SK-N-DZ (cell line): ENCODE measurements at regions not wholly inside any gene's neighbourhood (a gene's known extent, or its start where the extent isn't known, plus 50 kb on each side); places are given as distances from the start of the nearest gene placed in this dataset.
"Not testable (repeated sequence)": the region's sequence is repeated elsewhere in the genome, so short reads cannot be mapped to it uniquely, and the experiment has no call there.

Experiments
- DNase-seq: peaks from one replicate; pipeline ENCODE4 v3.0.0-alpha.2; 2015; ENCODE audit warnings: low spot score

- no peak for DNase-seq
Measured at GRCh38 chr3:194941956-194942511, 256.4 kb downstream of the FAM43A start.

DNA sequence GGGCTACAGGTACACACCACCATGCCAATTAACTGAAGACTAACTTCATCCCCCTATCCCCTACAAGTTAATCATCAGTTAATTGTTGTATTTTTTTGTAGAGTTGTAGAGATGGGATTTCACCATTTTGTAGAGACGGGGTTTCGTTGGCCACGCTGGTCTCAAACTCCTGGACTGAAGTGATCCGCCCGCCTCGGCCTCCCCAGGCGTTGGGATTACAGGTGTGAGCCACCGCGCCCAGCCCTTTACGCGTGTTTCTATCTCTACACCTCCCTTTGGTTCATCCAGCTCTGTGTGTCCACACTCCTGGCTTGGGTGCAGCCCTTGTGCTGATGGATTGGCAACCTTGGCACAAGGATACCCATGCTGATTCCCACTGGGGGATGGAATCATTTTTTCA is 258.8 kb downstream of the FAM43A start:
- no peak for DNase-seq

DNA sequence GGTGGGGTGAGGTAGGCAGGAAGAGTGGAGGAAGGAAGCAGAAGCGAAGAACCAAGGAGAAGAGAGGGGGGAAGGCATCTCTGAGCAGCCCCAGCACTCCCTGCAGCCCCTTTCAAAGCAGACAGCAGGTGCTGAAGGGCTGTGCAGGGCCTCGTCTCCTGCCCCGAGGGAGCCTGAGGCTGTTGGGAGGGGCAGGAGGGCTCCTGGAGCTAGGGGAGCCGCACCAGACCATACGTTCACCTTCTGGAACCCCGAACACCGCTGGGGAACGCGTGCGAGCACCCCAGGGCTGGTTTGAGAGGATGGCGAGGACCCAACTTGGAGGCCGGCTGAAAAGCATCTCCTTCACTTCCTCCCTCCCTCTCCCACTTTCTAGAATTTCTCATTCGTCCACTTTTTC is 259.8 kb downstream of the FAM43A start:
- DNase-seq: no peak

DNA sequence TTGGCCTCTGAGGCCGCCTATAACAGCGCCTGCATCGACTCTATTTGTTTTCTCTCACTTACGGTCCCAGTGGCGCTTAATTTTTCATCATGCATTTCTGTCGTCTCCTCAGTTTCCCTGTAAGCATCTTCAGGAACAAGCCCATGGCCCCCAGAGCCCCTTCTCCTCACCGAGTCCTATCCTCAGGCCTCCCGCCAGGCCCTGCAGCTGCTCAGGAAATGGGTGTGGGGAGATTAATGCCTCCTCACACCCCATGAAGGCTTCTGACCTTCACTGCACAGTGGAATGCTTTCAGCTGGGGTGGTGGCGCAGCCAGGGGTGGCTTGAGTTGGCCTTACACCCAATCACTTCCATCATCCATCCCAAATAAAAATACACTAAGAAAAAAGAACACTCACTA is 260.4 kb downstream of the FAM43A start:
- DNase-seq: no peak

DNA sequence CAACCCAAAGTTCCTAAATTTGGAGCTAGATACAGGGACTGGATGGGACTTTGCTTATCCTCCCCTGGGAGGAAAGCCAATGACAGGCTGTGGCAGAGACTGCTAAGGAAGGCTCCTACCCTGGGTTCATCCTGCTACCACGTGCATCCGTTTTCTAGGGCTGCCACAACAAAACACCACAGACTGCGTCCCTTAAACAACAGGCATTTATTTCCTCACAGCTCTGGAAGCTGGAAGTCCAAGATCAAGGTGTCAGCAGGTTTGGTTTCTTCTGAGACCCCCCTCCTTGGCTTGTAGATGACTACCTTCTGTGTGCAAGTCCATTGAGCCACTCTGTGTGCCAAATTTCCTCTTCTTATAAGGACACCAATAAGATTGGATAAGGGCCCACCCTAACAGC is 263.9 kb downstream of the FAM43A start:
- DNase-seq: no peak

DNA sequence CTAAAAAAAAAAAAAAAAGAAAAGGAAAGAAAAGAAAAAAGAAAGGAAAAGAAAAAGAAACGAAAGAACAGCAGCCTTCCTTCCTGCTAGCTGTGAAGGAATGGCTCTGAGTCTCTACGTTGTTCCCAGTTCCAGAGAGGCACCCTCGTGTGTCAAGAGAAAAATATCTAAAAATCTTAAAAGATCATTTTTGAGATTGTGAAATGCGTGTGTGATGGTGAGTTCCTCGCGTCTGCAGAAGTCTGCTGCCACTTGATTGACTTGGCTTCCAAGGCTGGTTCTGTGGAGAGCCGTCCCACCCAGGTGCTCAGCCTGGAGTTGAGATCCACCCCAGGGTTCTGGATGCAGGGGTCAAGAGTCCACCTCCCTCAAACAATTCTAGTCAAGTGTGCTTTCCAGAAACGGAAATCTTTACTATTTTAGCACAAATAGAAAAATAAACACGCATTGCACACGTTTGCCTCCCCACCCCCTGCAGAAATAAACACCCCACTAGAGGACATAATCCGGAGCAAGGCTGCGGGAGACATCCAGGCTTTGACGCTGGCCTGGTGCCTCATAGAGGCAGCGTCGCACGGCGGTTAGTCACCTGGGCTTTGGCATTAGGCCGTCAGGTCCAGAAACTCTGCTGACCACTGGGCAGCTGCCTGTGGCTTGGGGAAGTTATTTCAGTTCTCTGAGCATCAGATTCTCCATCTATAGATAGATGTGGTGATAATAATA is 265.4 kb downstream of the FAM43A start:
- DNase-seq: no peak

GRCh38 chr3:194951629-194951920 is 265.9 kb downstream of the FAM43A start:
- DNase-seq: not testable (repeated sequence)

- no peak for DNase-seq
Measured at GRCh38 chr3:194951931-194952582, 266.4 kb downstream of the FAM43A start.

GRCh38 chr3:194952841-194953241 is 267.2 kb downstream of the FAM43A start:
- DNase-seq: peak; percentile 39

DNA sequence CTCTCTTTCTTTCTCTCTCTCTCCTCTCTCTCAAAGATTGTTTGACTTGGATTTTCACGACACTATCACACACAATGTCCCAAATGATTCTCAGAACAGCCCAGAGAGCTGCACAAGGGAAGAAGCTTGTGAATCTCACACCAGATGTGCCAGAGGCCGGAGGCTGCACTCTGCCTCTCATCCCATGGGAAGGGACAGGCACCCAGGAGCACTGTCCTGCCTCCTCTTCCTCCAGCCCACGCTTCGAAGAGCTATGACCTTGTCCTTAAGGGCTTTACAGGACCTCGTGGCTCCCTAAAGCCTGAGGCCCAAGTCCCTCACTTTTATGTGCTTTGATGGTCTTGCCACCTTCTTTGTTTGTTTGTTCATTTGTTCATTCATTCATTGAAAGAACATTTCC is 267.6 kb downstream of the FAM43A start:
- no peak for DNase-seq

DNA sequence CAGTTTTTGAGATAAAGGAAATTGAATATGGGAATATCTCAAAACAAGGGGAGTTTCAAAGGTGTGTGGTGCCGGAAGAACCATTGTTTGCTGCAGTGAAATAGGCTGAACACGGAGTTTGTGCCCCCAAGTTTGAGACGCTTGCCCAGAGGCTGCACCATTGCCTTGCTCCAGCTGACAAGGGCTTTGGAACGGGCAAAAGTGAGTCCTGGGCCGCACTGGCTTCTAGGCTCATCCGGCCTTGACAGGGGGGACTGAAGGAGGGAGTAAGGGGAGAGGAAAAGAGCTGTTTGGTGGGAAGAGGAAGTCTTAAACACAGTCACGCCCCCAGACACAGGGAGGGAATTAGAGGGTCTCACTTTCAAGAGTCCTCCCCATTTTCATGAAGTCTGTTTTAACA is 269.9 kb downstream of the FAM43A start:
- DNase-seq: no peak

DNA sequence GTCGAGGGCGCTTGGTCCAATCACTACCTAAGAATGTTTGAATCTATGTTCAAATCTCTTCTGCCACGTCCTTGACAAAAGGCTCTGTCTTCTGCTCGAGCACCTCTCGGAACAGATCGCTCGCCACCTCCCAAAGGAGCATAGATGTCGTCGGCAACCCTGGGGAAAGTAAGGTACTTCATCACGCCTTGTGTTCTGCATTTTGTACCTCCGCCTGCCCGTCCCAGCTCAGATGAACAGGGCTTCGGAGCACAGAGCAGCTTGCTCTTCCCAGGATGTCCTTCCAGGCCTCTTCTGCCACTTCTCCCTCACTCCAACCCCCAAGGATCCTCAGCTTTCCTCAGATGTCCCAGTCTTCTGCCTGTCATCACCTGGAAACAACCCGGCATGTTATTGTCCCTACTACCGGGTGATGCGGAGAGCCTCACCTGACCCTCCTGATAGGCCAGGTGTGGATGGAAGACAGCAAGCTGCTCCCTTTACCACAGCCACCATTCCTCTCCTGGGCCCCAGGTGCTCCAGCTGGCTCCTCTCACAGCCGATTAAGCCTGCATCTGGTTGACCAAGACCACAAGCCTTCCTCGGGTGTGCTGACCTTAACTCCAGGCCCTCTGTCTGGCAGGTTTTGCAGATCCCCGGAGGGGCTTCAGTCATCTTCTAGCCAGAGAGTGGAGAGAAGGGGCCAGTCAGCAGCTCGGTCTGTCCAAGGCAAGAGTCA is 270.5 kb downstream of the FAM43A start:
- no peak for DNase-seq

DNA sequence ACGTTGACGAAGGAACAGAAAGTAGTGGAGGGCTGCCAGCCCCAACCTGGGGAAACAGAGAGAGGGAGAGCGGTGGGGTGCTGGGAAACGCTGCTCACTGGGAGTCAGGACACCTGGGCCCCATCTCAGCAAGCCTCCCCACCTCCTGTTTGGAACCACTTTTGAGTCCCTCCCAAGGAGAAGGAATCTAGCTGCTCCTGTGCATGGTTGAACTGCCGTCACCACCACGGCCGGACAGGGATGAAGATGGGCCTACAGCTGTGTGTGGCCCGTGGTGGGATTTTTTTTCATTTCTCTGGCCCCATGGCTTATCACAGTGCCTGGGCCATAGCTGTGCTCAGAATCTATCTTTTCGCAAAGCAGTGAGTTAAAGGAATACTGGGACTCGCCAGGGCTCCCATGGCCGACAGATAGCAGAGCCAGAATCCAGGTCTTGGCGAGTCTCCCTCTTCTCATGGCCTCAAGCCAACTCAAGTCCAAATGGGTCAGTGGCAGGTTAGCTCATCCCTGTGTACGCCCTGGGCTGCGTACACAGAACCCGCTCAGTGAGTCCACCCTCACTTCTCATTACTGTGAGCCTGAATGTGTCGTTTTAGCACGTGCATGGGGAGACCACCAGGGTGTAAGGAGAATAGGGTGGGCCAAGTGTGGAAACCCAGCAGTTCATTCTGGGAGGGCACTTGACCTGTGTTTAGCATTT is 271.2 kb downstream of the FAM43A start:
- no peak for DNase-seq

- DNase-seq: no peak
Measured at GRCh38 chr3:194957743-194958240, 272.1 kb downstream of the FAM43A start.

GRCh38 chr3:194959217-194959616 is 273.5 kb downstream of the FAM43A start:
- DNase-seq: no peak

GRCh38 chr3:194959666-194960065 is 274.0 kb downstream of the FAM43A start:
- not testable (repeated sequence) for DNase-seq

- DNase-seq: no peak
Measured at GRCh38 chr3:194960446-194961032, 274.9 kb downstream of the FAM43A start.

DNA sequence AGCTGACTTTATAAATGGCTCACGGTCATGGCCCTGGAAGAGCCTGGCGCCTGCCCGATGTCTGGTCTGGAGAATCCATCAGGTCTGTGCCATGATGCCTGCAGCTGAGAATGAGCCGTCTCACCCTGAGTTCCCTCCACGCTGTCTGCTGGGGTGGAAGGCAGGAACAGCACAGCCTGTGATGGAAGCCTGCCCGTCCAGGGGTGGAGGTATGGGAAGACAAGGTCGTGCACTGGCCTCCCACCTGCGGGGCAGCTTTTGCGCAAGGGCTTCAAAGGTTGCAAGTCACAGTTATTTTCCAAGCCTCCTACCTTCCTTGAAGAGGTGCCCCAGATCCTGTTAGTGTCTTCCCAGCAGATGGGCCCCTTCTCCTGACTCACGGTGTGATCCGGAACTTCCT is 275.5 kb downstream of the FAM43A start:
- no peak for DNase-seq

- no peak for DNase-seq
Measured at GRCh38 chr3:194961571-194961970, 275.9 kb downstream of the FAM43A start.

GRCh38 chr3:194962056-194962455 is 276.4 kb downstream of the FAM43A start:
- no peak for DNase-seq

GRCh38 chr3:194964809-194965208 is 279.1 kb downstream of the FAM43A start:
- DNase-seq: no peak
